HG03575 (cell line): ENCODE measurements at regions not wholly inside any gene's neighbourhood (a gene's known extent, or its start where the extent isn't known, plus 50 kb on each side); places are given as distances from the start of the nearest gene placed in this dataset.

Source experiments
- ATAC-seq: cut with Tn5 transposase; IDR thresholded peaks from one replicate; pipeline ENCODE4 v1.9.1; 2021; ENCODE audit not compliant: unreplicated experiment, insufficient number of reproducible peaks, low FRiP score; ENCODE audit errors: extremely low read depth

DNA sequence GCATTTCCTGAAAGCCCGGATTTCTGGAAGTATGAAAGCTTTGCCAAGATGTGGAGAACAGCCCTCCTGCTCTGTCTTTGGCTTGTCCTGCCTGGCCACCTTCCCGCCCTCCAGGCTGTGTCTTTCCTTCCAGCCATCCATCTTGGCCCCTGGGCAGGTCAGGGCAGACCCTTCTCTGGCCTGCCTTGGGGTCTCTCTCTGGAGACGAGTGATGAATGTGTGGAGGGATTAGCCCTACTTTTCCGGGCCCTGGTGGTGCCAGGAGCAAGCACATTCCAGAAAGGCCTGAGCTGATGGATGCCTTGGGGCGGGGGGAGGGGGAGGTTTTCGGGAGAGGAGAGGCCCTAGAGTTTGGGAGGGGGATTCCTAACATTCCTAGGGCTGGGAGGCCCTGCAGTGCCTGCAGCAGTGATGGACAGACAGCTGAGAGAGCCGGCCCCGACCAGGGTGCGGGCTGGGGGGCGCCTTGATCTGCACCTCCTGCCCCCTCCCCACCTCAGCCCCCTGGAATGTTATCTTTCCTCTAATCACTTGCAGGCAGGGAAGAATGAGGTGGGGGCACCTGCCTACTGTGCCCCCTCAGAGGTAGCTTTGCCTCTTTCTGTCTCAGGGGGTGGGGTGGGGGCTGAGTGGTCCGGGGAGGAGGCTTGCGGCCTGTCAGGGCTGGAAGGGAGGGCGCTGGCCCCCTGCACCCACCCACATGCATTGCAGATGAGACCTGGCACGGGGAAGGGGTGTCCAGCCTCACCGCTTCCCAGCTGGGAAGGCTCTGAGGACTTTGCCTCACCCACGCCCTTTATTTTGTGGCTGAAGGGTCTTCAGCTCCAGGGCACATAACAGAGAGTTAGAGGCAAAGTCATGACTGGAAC, 156.2 kb downstream of the DDX1 start:
- ATAC-seq = no peak

GRCh38 chr2:15748736-15749323, 157.2 kb downstream of the DDX1 start:
- no peak for ATAC-seq

- ATAC-seq = no peak
Observed at GRCh38 chr2:15749460-15750432, 158.1 kb downstream of the DDX1 start.

DNA sequence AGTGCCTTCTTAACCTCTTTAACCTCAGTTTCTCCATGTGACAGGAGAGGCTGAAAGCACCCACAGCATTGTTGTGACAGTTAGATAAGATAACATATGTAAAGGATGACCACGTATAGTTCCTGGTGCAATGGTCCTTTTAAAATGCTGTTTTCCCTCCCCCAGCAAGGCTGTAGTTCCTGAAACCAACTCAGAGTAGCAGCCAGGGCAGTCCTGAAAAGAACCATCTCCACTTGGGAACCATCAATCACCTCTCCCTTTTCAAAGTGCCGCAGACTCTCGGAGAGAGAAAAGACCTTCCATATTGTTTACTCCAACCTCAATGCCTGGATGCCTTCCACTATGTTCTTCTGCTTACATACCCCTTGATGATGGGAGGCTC, 158.8 kb downstream of the DDX1 start:
- no peak for ATAC-seq

DNA sequence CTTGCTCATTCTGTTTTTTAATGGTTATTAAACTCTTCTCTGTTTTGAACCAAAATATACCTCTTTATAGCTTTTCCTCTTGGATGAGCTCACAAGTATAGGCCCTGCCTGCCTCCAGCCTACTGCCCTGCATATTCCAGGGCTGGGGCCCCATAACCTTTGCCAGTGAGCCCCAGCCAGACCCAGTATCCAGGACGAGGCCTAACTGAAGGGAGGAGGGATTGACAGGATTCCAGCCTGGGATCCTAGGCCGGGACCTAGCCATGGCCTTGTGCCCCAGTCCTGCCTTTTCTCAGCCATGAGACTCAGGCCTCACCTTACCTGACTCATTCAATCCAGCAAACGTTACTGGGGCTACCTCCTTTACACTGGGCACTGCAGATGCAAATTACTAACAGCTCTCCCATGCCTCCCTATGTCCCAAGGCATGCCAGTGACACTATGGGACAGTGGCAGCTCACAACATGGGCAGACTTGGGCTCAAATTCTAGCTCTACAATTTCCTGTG, 159.2 kb downstream of the DDX1 start:
- ATAC-seq = no peak

DNA sequence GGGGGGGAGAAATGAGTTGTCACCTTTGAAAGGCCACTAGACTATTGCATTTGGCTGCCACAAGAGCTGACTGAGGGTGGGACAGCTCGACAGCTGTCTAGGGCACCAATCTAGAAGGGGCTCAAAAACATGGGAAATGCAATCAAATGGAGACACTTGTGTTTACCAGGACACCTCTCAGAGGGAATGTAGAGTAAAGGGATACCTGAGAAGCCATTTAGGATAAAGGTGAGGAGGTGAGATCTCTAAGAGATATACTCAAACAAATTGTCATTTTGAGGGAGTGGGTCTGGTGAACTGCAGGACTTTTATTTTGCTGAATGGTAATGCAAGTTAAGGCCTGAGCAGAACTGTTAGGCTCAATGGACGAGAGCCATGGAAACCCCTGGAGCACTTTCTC, 159.8 kb downstream of the DDX1 start:
- ATAC-seq = no peak

GRCh38 chr2:15752552-15753232, 161.0 kb downstream of the DDX1 start:
- no peak for ATAC-seq

GRCh38 chr2:15753233-15753798, 161.6 kb downstream of the DDX1 start:
- no peak for ATAC-seq

- no peak for ATAC-seq
Observed at GRCh38 chr2:15753811-15754702, 162.4 kb downstream of the DDX1 start.

GRCh38 chr2:15754703-15755099, 163.0 kb downstream of the DDX1 start:
- ATAC-seq = no peak

- no peak for ATAC-seq
Observed at GRCh38 chr2:15755528-15755927, 163.9 kb downstream of the DDX1 start.

DNA sequence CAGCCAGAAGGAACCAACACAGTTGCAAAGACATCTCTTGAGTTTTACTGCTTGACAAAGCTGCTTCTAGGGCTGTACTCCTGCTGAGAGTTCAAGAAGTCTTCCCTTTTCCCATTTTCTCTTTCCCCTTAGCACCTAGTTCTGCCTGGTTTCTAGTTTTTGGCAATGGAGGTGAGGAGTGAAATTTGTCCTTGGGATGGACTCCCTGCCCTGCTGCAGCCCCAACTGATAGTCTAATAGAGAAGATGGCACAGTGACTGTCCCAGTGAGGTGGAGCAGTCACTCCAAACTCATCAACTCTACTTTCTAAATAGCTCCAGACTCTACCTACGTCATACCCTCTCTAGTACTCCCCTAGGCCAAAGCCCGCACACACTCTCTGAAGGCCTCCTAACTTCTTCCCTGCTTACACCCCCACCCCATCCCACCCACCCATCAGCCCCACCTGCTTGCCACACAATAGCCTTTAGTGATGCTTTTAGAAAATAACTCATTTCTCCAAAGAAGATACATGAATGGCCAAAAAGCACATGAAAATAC, 164.4 kb downstream of the DDX1 start:
- ATAC-seq = no peak

GRCh38 chr2:15756882-15757819, 165.5 kb downstream of the DDX1 start:
- no peak for ATAC-seq

- no peak for ATAC-seq
Observed at GRCh38 chr2:15757820-15758586, 166.3 kb downstream of the DDX1 start.

GRCh38 chr2:15758848-15759247, 167.2 kb downstream of the DDX1 start:
- ATAC-seq = no peak

DNA sequence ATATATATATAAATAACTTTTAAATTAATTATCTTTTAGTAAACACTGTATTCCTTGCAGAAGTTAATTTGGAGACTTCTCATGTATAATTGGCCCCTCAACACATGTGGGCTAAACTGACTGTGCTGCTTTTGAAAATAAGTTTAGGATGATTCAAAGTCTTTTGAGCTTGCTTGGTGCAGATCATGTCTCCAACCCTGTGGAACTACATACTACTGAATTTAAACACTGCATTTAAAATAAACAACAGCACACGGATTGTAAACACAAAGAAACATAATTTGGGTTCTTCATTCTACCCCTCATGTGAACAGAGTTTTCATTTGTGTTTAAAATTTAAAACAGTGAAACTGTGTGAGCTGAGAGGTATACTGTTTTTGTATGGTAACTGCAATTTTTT, 167.7 kb downstream of the DDX1 start:
- no peak for ATAC-seq
